Mesendoderm (in vitro differentiated cells): ENCODE measurements at regions not wholly inside any gene's neighbourhood (a gene's known extent, or its start where the extent isn't known, plus 50 kb on each side); places are given as distances from the start of the nearest gene placed in this dataset.

ENCODE experiments used
- DNase-seq: peaks from one replicate; pipeline ENCODE4 v3.0.0; 2013
- H2AK5ac ChIP-seq: 2 replicates; pipeline ENCODE4 v1.6.1; 2013; ENCODE audit warnings: low read length, inconsistent platforms
- H2BK120ac ChIP-seq: 2 replicates; pipeline ENCODE4 v1.6.1; 2013; ENCODE audit warnings: low read depth, mild to moderate bottlenecking, low read length, moderate library complexity, mixed read lengths
- H2BK15ac ChIP-seq: replicated peaks from 2 replicates; pipeline ENCODE4 v1.6.1; 2013; ENCODE audit warnings: low read depth, mild to moderate bottlenecking, moderate library complexity
- H2BK5ac ChIP-seq: 2 replicates; pipeline ENCODE4 v1.6.1; 2013; ENCODE audit warnings: low read length, inconsistent platforms
- H3K18ac ChIP-seq: 2 replicates; pipeline ENCODE4 v1.6.1; 2013; ENCODE audit warnings: mild to moderate bottlenecking, low read length, mixed read lengths
- H3K23ac ChIP-seq: one replicate; pipeline ENCODE4 v1.6.1; 2013; ENCODE audit warnings: low read length
- H3K27ac ChIP-seq: 2 replicates; pipeline ENCODE4 v1.5.1; 2013; ENCODE audit warnings: low read depth, mild to moderate bottlenecking, inconsistent platforms, low read length, moderate library complexity
- H3K27me3 ChIP-seq: 2 replicates; pipeline ENCODE4 v1.6.1; 2013; ENCODE audit warnings: low read length, control low read depth, mild to moderate bottlenecking, inconsistent platforms; ENCODE audit not compliant: insufficient read depth, poor library complexity
- H3K36me3 ChIP-seq: 2 replicates; pipeline ENCODE4 v1.6.1; 2013; ENCODE audit warnings: low read length, inconsistent platforms; ENCODE audit not compliant: control insufficient read depth, insufficient read depth
- H3K4ac ChIP-seq: one replicate; pipeline ENCODE4 v1.6.1; 2013; ENCODE audit warnings: low read depth, mild to moderate bottlenecking, low read length, moderate library complexity
- H3K4me1 ChIP-seq: 2 replicates; pipeline ENCODE4 v1.6.1; 2013; ENCODE audit warnings: low read depth, low read length, inconsistent platforms; ENCODE audit not compliant: control insufficient read depth
- H3K4me2 ChIP-seq: 2 replicates; pipeline ENCODE4 v1.6.1; 2013; ENCODE audit warnings: low read length
- H3K4me3 ChIP-seq: 2 replicates; pipeline ENCODE4 v1.5.1; 2013; ENCODE audit warnings: mild to moderate bottlenecking, low read length
- H3K56ac ChIP-seq: one replicate; pipeline ENCODE4 v1.6.1; 2013; ENCODE audit warnings: low read length
- H3K79me1 ChIP-seq: 2 replicates; pipeline ENCODE4 v1.6.1; 2013; ENCODE audit warnings: low read length, inconsistent platforms
- H3K79me2 ChIP-seq: 2 replicates; pipeline ENCODE4 v1.6.1; 2013; ENCODE audit warnings: mild to moderate bottlenecking, low read length; ENCODE audit not compliant: control insufficient read depth, insufficient read depth
- H3K9ac ChIP-seq: 2 replicates; pipeline ENCODE4 v1.6.1; 2013; ENCODE audit warnings: low read length, inconsistent platforms
- H4K5ac ChIP-seq: one replicate; pipeline ENCODE4 v1.6.1; 2013; ENCODE audit warnings: low read length
- H4K8ac ChIP-seq: one replicate; pipeline ENCODE4 v1.6.1; 2013; ENCODE audit warnings: low read depth, mild to moderate bottlenecking, control low read depth, low read length, moderate library complexity
- WGBS: extraction: QIAGEN DNeasy Blood & Tissue Kit; methylation state at CpG from one replicate; pipeline ENCODE4 v1.1.7; 2013; ENCODE audit warnings: low lambda C conversion rate, missing lambda C conversion rate; ENCODE audit not compliant: insufficient coverage; ENCODE audit errors: extremely low coverage; 5-methylcytosine and 5-hydroxymethylcytosine counted together

DNA sequence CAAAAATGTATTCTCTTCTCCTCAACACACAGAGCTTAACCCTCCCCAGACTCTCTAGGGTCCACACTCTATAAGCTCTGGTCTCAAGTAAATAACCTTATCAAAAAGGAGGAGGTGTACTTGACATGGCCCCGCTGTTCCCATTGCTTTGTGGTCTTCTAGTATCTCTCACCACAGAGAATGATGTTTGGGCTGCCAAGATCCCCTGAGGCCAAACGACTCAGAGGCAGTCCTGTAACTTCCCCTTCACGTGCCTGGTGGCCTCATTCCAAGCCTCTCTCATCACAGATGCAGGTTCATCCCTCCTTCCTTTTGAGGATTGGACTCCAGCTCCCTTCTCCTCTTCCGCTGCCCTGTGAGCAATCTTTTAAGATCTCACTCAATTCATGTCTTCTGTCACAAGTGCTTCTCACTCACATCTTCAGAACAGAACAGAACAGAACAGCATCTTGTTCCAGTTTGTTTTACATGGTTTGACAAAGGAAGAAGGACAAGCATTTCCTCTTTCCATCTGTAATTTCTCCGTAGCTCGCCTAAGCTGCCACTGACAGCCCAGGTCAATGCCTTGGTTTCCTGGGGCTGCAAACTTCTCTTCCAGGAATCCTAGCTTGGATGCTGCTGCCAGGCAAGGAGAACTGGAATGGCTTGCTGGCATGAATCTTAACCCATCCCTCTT lies 541.5 kb downstream of the CD83 start:
- Histone ChIP-seq H3K18ac (no peak overlapping the region), H3K23ac (no peak overlapping the region), H3K4me3 (no peak overlapping the region), H3K4ac (no peak overlapping the region), H3K79me1 (no peaks in the 10 kb centered on the region), H2AK5ac (no peak overlapping the region), H3K79me2 (no peaks in the 10 kb centered on the region), H2BK15ac (no peak overlapping the region), H3K27ac (no peak overlapping the region), H4K5ac (no peak overlapping the region), H3K56ac (no peak overlapping the region), H3K9ac (no peak overlapping the region), H3K4me1 (peaks cover 3% of the 10 kb centered on the region), H2BK5ac (no peak overlapping the region), H3K36me3 (no peaks in the 10 kb centered on the region), H3K4me2 (no peak overlapping the region), H2BK120ac (no peak overlapping the region), H4K8ac (no peak overlapping the region), H3K27me3 (no peaks in the 10 kb centered on the region)
- DNase-seq, result peak; percentile 86
- no CpG with 5 or more reads among the region's 6 CpGs for WGBS

DNA sequence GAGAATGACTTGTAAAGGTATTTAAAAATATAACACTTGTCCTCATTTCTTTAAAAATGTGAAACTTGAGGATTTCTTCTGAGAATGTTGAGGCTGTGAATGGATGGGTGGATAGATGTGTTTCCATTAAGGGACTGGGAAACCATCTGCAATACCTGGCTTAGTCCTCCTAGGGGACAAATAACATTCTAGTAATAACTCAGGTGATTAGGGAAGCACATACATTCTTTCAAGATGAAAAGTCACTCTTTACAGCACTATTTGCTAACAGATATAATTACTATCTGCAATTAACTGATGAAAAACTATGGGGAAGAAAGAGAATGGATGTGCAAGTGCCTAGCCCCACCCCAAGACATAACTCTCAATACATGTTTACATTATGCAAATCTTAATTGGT lies 542.3 kb downstream of the CD83 start:
- no peak overlapping the region for H2BK5ac ChIP-seq
- H3K56ac ChIP-seq, result no peak overlapping the region
- H2AK5ac ChIP-seq, result no peak overlapping the region
- H3K4me2 ChIP-seq, result no peak overlapping the region
- DNase-seq, result no peak
- no peak overlapping the region for H2BK120ac ChIP-seq
- peaks cover 5% of the 10 kb centered on the region for H3K4me1 ChIP-seq
- H3K27ac ChIP-seq, result no peak overlapping the region
- H3K79me1 ChIP-seq, result no peaks in the 10 kb centered on the region
- H3K4me3 ChIP-seq, result no peak overlapping the region
- no peak overlapping the region for H3K23ac ChIP-seq
- no peak overlapping the region for H4K5ac ChIP-seq
- H3K18ac ChIP-seq, result no peak overlapping the region
- no peaks in the 10 kb centered on the region for H3K36me3 ChIP-seq
- no peak overlapping the region for H3K4ac ChIP-seq
- H3K9ac ChIP-seq, result no peak overlapping the region
- no peak overlapping the region for H4K8ac ChIP-seq
- no peak overlapping the region for H2BK15ac ChIP-seq
- no peaks in the 10 kb centered on the region for H3K27me3 ChIP-seq
- no peaks in the 10 kb centered on the region for H3K79me2 ChIP-seq

DNA sequence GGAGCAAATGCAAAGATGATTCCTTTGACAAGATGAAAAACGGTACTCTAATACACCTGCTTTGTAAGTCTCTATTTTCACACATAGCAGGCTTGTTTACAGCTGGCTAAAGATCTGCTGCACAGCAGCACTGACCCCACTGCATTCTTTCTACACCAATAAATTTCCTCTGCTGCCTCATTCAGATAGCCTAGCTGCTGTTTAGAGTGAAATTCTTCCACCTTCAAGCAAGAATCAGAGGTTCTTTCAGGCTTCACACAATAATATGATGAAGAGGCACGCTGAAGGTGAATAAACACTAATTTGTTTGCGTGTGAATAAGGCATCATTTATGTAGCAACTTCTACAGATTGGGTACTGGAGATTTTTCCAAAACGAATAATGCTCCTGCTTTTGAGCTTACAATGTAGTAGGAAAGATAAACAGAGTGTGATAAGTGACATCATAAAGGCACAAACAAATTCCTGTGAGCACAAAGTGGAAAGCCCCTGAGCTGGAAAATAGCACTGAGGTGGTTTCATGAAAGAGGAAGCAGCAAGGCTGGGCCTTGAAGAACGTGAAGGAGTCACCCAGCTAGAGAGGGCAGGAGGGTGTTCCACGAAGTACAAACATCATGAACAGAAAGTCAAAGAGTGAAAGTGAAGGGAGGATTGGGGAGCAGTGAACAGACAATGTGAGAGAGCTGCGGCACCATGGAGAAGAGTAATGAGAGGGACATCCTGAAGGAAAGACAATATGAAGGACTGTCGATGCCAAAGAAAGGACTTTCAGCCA lies 543.4 kb downstream of the CD83 start:
- Histone ChIP-seq H3K4me1 (peaks cover 2% of the 10 kb centered on the region), H3K18ac (no peak overlapping the region), H3K9ac (no peak overlapping the region), H3K79me1 (no peaks in the 10 kb centered on the region), H2BK15ac (no peak overlapping the region), H3K4me3 (no peak overlapping the region), H2BK120ac (no peak overlapping the region), H3K4me2 (no peak overlapping the region), H4K5ac (no peak overlapping the region), H3K27me3 (no peaks in the 10 kb centered on the region), H3K36me3 (no peaks in the 10 kb centered on the region), H2BK5ac (no peak overlapping the region), H3K79me2 (no peaks in the 10 kb centered on the region), H3K27ac (no peak overlapping the region), H3K4ac (no peak overlapping the region), H4K8ac (no peak overlapping the region), H3K56ac (no peak overlapping the region), H2AK5ac (no peak overlapping the region), H3K23ac (no peak overlapping the region)
- DNase-seq, result no peak
- no CpG with 5 or more reads among the region's 8 CpGs for WGBS

DNA sequence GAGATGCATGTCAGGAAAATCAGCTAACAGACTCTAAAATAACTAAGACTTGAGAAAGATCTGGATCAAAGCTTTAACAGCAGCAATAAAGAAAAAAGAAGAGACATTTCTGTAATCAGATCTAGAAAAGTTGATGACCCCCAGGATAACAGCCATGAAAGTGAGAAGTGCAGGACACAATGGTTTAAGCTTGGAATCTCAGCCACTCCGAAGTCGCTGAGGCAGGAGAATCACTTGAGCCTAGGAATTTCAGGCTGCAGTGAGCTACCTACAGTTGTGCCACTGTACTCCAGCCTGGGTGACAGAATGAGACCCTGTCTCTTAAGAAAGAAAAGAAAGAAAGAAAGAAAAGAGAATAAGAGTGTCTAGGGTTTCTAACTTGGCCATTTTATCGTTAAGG lies 544.1 kb downstream of the CD83 start:
- Histone ChIP-seq H3K56ac (no peak overlapping the region), H3K79me2 (no peaks in the 10 kb centered on the region), H3K79me1 (no peaks in the 10 kb centered on the region), H3K4me2 (no peak overlapping the region), H3K18ac (no peak overlapping the region), H3K4ac (no peak overlapping the region), H4K5ac (no peak overlapping the region), H2BK5ac (no peak overlapping the region), H3K27ac (no peak overlapping the region), H3K4me1 (peaks cover 2% of the 10 kb centered on the region), H4K8ac (no peak overlapping the region), H3K9ac (no peak overlapping the region), H2AK5ac (no peak overlapping the region), H3K23ac (no peak overlapping the region), H2BK120ac (no peak overlapping the region), H2BK15ac (no peak overlapping the region), H3K36me3 (no peaks in the 10 kb centered on the region), H3K27me3 (no peaks in the 10 kb centered on the region), H3K4me3 (no peak overlapping the region)
- no CpG with 5 or more reads among the region's 3 CpGs for WGBS
- no peak for DNase-seq

DNA sequence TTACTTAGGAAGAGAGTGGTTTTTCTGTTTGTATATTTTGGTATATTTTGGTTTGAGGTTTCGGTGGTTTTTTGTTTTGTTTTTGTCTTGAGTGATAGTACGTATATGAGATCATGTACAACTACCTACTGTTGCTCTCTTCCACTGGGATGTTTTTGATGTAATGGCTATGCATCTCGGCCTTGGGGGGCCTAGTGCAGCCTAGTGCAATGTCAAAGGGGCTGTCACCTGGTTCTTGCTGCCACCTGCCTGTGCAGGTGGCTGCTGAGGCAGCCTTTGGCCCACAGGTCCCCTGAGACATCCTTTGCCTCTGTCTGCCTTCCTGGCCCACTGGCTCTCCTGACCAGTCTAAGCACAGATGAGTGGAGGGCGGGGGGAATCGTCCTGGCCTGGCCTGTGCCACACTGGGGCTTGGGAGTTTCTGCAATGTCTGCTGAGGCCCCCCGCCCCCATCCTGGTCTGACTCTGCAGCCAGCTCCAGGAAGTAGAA lies 546.6 kb downstream of the CD83 start:
- Histone ChIP-seq H4K8ac (no peak overlapping the region), H3K4me3 (no peak overlapping the region), H4K5ac (no peak overlapping the region), H3K23ac (no peak overlapping the region), H2BK5ac (no peak overlapping the region), H3K4ac (no peak overlapping the region), H3K9ac (no peak overlapping the region), H3K4me2 (no peak overlapping the region), H2AK5ac (no peak overlapping the region), H3K27ac (no peak overlapping the region), H3K36me3 (no peaks in the 10 kb centered on the region), H3K56ac (no peak overlapping the region), H3K79me2 (no peaks in the 10 kb centered on the region), H2BK120ac (no peak overlapping the region), H3K27me3 (no peaks in the 10 kb centered on the region), H3K79me1 (no peaks in the 10 kb centered on the region), H3K18ac (no peak overlapping the region), H3K4me1 (peaks cover 2% of the 10 kb centered on the region), H2BK15ac (no peak overlapping the region)
- no peak for DNase-seq
- no CpG with 5 or more reads among the region's 6 CpGs for whole genome bisulfite sequencing
